Lung microvascular endothelial cell (primary cell): ENCODE measurements at regions not wholly inside any gene's neighbourhood (a gene's known extent, or its start where the extent isn't known, plus 50 kb on each side); places are given as distances from the start of the nearest gene placed in this dataset.
A peak's percentile ranks its signal among the peaks of the same experiment; 100 is the strongest.

Experiments
- DNase-seq, 2 donors: peaks; one replicate each; pipeline versions ENCODE4 v3.0.0 to v3.0.0-alpha.2; 2010; ENCODE audit warnings: low read depth in 2 of 2

DNA sequence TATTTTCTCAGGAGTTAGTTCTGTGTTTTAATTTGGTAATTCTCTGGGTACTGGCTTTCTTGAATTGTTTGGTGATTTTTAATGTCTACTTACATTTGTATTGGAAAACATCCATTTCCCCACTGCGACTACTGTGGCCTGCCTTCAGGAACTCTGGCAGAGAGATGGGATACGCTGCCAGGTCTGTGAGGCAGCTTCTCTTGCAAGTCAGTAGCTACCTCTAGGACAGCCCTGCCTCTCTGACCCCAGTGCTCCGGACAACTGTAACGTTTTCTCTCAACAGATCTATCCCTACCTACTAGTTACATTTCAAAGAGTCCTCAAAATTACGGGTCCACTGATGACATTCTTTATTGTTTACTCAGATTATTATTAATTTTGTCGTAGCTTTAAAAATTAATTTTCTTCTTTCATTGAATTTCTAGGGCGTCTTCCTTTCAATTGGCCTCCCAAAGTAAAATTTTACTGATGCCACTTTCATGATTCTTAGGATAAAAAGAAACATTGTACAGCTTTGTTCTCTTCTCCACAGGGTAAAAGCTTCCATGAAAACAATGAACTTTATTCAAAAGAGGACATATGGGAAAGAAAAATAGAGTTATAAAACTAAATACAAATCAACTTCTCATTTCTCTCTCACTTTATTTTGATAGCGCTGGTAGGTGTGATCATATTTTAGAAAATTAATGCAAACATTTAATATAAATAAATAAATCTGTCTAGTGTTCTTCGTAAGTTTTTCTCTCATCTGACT is 123.2 kb upstream of the GOLGA8J start:
- DNase-seq = no peak

DNA sequence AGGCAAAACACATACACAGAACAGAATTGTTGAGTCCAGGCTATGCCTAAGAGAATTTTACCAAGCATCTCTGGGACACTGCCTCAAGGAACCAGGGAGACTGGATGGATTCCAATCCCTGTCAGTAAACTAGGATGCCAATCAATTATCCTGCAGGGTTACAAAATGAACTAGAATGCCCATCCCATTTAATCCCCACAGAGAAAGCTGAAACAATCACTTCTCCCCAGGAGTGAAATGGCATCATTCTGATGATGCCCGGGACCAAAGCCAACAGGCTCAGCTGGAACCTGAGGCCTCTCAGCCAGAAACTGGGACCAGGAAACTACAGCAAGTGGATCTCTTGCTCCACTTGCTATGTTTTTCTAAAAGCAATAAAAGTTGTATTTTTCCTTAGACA is 130.0 kb upstream of the TJP1 start:
- no peak for DNase-seq

DNA sequence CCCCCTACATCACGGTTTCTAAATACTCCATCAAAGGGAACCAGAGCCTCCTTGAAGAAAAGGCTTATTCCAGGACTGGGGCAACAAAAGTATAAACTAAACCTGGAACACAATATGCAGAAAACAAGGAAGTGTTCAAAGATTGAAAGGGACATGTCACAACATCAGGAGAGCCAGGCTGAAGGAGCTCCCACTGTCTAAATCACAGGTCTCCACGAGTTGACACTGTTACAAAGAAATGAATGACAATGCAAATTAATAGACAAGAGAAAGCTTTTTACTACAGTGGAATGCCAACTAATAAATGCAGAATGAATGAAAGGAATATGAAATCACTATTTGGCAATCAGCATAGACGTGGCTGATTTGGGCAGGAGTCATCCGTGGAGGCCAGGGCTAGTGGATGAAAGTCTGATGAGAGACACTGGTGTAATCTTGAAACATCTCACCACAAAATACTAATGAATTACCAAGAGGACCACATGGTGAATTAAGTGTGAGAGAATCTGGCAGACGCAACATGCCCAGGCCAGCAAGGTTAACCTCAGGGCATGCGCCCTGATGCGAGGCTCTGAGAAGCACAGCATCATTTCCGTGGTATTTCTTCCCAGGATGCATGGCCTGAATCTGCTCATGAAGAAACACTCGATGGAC is 123.8 kb upstream of the TJP1 start:
- no peak for DNase-seq

DNA sequence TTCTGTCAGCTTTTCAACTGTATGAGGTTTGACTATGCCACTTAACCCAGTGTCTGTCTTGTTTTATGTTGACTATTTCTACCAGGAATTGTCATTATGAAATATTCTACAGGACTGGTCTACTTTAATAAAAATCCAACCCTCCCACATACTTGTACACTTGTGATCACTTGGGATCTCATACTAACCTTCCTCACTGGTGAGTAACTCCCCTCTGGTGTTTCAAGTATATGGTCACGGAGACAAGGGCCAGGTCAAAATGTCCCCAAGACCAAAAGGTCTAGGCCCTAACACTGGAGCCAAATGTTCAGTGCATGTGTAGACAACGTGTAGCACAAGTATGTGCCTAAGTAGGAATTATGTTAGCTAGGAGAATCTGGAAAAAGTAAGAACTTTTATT is 122.7 kb upstream of the TJP1 start:
- DNase-seq = no peak

DNA sequence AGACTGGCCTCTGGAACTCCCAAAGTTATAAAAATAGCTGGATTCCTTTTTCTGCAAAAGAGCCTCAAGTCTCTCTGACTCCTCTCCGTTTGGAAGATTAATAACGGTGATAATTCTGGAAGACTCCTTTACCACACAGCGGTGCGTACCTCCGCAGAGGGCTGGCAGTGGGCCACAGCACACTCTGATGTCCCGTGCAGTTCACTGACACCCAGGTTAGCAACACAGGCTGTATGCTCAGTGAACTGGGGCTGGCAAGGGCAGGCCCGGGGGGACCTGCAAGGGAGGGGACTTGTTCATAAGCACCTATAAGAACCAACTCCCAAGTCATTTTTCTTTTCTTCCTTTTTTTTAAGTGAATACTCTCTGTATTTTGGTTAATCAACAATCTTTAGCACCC is 120.3 kb upstream of the TJP1 start:
- no peak for DNase-seq

DNA sequence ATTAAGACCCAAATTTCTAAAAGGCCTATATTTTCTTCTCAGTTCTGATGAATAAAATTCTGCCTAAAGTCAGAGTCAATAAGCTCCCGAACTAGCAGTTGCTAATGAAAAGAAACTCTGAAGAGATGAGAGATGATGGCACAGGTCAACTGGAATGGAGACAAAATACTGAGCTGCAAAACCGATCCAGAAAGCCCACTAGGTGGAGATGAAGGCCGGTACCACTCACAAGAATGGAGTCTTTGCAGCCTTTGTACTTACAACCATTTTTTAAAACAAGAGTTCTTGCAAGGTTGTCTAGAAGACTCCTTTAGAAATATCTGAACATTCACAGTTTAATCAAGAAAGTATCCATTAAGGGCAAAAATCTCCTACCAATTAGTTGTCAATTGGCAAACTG is 119.9 kb upstream of the TJP1 start:
- DNase-seq = peak in 1 of 2 donors; percentile 36

DNA sequence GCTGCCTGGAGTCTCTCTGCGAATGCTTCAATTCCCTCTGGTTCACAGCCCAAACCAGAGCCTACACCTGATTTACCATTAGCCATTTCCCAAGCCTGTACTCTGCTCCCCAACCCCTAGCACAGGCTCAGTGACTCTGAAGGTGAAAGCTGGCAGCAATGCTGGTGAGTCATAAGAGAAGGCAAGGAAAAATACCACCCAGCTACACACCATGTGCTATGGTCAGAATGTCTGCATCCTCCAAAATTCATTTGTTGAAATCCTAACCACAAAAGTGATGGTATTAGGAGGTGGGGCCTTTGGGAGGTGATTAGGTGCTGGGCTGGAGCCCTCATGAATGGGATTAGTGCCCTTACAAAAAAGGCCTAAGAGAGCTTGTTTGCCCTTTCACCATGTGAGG is 117.1 kb upstream of the TJP1 start:
- peak in 1 of 2 donors; percentile 10 for DNase-seq

DNA sequence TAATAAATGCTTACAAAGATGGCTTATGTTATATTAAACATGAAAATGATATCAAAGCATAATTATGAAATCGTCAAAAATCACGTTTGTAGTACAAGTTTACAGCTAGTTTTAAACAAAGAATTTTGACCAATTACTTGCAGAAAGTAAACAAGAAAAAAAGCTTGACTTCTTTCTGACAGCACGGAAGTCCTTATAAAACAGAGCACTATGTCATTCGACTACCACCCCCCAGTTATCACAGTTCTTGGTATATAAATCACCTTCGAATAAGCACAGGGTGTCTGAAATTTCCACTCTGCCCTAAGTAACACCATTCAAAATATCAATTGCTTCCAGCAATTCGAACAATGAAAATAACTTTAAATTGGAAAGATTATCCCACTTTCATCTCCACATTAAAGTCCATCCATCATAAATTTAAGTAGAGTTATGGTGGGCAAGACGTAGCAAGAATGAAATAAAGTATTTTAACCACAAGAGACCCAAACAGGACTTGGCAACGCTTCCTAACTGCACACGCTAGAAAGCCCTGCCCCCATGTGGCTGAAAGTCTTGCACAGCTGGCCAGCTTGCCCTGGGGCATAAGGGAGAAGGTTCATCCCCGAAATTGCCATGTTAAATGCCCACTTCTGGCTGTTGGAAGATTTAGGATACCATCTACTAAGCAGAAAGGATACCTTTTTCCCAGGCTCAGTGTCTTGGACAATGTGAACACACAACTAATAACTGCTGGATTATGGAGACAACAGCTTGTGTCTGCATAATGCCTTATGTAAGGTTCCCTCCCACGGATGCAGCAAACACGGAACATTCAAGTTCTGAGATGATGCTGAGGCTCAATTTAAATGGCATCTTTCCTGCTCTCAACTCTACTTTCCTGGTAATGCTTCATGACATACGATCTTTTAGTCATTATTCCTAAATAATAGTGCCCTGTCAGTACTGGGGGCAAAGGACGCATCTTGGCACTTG is 116.4 kb upstream of the TJP1 start:
- peak; percentile 34 to 38 for DNase-seq

DNA sequence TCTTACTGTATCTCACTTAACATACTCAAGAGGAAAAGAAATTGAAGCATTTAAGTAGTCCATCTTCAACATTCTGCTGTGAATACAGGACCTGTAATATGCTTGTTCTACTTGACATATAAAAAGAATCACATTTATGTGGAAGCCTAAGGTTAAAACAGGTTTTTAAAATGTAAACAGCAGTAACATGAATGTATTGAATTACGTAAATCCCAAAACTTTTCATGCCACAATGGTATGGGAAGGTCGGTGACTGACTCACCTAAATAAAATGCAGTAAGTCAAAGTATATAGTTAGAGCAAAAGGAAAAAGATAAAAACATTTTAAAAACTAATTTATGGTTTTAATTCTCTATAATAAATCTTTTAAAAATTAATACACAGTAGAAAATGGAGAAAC is 115.7 kb upstream of the TJP1 start:
- DNase-seq = peak in 1 of 2 donors; percentile 43

DNA sequence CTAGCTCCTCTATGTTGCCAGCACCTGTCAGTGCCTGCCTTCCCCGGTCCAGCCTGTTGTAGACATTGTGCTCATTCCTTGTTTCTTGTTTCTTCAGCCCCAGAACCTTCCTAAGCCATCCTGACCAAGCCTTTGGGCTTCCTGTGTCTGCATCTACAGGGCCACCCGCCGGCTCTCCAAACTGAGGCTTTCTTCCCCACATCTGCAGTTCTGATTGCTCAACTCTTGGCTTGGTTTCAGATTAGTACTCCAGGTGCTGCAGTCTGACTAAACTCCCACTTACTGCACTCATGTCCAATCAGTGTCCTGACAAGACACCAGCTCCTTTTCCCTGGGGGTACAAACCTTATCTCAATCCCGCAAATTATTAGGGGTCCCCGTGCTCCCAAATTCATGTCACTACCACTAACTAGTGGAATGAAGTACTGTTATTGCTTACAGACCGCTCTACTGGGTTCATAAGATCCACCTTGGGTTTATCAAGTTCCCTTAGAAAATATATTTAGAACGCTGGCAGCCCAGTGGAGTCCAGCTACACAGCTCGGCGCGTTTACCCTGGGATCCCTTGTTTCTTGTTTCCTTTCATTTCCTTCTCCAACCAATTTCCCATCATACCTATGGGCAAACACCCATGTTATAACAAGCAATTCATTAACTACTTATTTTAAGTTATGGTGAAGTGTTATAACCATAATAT is 114.2 kb upstream of the TJP1 start:
- DNase-seq = peak in 1 of 2 donors; percentile 34

DNA sequence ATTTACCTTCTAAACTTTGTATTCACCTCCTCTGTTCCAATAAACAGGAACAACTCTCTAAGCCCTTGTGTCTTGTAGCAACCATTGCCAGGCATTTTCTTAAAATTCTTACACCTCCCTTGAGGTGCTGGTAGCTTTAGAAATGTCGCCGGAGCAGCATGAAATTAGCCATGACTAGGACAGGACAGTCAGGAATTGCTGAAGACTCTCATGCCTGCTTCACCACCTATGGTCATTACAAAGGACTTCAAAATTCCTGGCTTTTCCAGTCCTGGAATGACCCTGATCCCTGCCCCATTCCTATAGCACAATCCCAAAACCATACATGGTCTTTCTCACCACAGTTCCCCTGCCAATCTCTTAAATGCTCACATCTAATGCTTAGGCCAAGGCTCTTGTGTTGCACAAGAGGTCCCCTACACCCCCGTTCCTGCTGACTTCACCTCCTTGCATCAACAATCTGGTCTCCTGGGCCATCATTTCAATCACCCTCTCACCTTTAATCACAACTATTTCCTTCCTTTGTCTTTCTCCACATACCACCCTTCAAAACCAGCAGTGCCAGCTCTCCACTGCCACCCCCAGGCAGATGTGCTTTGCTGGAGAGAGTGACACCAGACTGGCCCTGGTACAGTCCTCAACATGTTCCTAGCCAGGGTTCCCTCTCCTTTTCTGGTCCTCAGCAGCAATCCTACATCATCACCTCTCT is 113.2 kb upstream of the TJP1 start:
- DNase-seq = peak in 1 of 2 donors; percentile 40

DNA sequence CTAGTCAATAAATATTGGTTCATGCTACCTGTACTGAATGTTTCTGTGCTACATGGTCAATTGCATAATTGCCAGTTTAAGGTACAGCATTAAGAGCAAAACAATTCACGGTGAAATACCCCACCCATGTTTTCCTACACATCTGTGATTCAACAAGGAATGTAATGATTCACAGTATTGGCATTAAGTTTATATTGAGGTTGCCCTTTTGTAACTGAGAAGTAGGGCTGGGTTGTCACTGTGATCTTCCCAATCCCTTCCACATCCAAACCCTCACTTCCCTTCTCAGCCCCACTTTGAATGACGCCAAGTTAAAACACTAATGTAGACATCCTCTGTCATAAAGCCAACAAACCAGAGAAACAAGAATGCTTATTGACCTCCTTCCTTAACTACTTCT is 112.0 kb upstream of the TJP1 start:
- DNase-seq = peak in 1 of 2 donors; percentile 77

DNA sequence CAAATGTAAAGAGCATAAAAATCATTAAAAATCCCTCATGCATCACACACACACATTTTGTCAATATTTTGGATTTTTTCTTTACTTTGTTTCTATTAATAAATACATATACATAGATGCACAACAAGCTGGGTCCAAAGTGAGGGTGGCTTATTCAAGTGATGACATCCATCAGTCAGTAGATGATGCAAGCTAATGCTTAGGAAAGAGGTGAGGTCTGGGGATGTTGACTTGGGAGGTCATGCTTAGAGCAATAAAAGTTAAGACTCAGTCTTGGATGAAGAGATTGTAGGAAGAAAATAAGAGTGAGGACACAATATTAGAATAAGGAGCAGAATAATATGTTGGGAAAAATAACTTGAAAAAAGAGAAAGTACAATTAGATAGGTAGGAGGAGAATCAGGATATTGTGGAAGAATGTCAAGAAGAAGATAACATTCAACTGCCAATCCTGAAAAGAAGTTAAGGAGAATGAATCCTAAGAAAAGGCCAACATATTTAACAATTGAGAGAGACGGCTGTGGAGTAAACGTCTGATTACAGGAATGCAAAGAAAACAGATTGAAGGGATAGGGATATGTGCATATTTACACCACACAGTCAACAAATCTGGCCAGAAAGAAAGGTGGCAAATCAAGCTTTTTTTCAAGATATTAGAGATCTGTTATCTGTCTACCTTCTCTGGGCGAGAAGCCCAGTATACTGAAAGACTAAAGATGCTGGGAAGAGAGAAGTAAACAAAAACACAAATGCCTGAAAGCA is 111.0 kb upstream of the TJP1 start:
- DNase-seq = no peak

DNA sequence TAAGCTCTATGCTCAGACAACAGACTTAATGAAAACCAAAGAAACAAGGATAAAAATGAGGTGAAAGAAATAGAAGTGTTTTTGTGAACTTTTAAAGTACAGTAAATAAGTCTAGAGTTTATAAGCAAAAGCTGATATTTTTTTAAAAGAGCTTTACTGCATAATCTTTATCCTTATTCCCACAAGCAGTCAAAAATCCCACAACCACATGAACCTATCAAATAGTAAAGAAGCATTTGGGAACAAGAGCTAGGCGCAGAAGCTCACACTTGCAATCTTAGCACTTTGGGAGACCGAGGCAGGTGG is 103.8 kb upstream of the TJP1 start:
- DNase-seq = no peak

DNA sequence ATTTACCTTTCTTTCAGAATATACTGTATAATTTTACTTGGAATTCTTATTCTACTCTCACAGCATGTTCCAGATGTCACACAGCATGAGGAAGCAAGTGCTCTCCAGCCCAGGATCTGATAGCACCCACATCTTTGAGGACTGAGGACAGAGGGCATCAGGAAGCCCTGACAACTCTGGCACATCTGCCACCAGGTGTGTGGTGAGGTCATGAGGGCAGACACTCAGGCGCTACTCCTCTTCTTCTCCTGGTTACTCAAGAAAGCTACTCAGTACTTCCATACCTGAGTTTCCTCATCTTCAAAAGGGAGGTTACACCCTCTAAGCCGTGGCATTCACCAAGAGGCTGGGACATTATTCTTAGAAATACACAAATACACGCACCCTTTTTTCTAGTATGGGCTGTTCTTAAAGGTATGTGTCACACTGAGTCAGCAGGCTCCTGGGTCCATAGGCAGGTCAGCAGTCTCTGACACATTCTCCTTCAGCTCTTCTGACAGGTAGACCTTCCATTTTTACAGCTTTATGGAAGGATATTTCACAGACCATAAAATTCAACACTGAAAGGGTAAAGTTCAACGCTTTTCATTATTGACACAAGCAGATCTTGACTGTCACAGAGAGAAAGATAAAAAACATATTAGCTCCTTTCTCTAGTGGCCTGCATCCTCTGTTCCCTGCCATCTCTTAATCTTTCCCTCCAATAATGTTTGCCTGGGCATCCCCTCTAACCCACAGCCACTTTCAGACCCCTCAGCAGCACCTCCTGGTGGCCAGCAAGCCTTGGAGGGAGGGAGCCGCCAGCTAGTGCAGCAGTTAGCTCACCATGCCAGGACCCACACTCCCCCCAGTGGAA is 103.2 kb upstream of the TJP1 start:
- peak; percentile 82 to 92 for DNase-seq

DNA sequence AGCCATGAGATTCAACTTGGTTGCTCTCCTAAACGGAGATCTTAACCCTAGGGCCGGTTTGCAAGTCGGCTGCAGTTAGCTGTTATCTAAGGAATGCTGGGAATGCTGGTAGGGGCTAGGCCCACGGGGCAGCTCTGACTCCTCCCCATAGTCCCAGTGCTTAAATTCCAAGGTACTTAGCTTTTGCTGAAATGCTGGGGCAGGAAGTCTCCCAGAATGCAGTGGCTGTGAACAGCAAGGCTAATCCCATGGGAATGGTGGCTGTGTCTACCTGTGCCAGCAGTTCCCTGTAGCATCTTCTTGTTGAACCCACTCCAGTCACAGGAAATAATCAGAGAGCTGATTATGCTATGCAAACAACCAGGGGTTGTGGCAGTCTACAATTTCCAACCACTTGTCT is 102.5 kb upstream of the TJP1 start:
- DNase-seq = peak; percentile 5 to 47

DNA sequence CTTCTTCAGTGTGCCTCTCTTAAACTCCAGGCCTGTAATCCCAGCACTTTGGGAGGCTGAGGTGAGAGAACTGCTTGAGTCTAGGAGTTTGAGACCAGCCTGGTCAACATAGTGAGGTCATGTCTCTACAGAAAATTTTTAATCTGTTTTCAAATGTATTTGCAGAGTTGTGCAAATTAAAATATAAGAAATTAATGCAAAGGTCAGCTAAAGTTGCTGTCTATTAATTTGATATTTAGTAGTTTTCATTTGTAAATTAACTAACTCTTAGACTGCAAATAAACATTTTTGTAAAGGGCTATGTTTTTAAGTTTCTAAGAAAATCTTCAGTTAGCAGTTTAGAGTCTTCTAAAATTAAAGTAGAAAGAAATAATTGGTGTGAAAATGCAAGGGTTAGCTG is 99.9 kb upstream of the TJP1 start:
- no peak for DNase-seq

DNA sequence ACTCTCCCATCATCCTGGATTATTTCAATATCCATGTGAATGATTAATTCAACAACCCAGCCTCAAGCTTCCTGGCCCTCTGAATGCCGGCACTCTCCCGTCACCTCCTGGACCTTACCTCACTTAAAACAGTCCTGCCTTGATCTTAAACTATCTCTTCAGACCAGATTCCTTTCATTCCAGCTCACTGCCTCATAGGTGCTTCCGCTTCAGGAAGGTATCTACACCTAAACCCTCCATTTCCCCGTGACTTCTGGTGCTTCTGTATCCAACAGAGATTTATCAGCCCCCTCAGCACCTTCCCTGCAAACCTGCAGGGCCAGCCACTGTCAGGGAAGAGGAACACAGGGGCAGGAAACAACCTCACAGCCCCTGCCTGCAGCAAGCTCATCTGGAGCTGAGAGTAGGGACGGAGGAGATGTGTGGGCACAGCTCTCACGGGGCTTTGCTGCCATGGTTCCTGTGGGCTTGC is 98.9 kb upstream of the TJP1 start:
- DNase-seq = no peak

DNA sequence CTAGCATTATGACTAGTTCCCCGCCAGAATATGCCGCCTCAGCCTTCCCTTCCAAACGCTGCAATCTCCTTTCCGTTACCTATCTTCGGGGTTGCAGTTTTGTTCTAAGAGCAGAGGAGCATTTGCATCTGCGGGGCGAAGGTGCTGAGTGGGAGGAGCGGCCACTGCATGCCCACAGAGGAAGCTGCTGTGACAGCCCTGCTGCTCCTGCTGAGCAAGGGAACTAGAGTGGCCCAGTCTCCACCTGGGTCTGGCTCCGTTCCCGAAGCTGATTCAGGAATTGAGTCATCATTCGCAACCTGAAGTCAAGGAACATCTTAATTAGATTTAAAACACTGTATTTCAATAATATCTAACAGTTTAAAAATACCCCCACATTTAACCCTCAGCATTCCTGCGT is 98.2 kb upstream of the TJP1 start:
- DNase-seq = no peak
